ENCODE measurements at regions not wholly inside any gene's neighbourhood (a gene's known extent, or its start where the extent isn't known, plus 50 kb on each side); places are given as distances from the start of the nearest gene placed in this dataset.

- Histone ChIP-seq H3K9me3 (no peaks in the 10 kb centered on the region), H3K36me3 (no peaks in the 10 kb centered on the region), H3K4me1 (no peaks in the 10 kb centered on the region), H3K27me3 (no peaks in the 10 kb centered on the region), H3K4me3 (no peak overlapping the region), H3K27ac (no peak overlapping the region)
- no peak for TF ChIP-seq POLR2AphosphoS5 (IDR thresholded peaks at IDR 0.05; ENCODE audit: insufficient read depth in 1 of 2, low read depth in 1 of 2)
- no peak for TF ChIP-seq POLR2A (IDR thresholded peaks at IDR 0.05)
- TF ChIP-seq, protein P1, sequence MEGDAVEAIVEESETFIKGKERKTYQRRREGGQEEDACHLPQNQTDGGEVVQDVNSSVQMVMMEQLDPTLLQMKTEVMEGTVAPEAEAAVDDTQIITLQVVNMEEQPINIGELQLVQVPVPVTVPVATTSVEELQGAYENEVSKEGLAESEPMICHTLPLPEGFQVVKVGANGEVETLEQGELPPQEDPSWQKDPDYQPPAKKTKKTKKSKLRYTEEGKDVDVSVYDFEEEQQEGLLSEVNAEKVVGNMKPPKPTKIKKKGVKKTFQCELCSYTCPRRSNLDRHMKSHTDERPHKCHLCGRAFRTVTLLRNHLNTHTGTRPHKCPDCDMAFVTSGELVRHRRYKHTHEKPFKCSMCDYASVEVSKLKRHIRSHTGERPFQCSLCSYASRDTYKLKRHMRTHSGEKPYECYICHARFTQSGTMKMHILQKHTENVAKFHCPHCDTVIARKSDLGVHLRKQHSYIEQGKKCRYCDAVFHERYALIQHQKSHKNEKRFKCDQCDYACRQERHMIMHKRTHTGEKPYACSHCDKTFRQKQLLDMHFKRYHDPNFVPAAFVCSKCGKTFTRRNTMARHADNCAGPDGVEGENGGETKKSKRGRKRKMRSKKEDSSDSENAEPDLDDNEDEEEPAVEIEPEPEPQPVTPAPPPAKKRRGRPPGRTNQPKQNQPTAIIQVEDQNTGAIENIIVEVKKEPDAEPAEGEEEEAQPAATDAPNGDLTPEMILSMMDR (IDR thresholded peaks at IDR 0.05), result no peak
- DNase-seq (ENCODE audit: extremely low spot score in 2 of 2), result no peak
- intact Hi-C loops (cut with DNase I), result no loop called here
Measured at GRCh38 chr3:16693820-16694219, 88.6 kb upstream of the DAZL start.

DNA sequence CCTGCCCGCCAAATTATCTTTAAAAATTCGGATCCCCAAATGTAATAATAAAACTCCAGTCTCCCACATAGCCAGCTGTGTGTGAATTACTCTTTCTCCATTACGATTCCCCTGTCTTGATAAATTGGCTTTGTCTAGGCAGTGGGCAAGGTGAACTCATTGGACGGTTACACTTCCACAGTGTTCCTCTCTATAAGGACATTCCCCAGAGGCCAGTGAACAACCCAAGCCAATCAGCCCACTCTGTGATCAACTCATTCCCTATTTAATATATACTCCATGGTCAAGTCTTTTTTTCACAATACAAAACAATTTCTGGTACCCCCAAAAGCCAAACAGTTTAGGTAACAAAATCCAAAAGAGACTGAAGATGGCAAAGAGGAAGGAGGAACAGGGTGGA lies 90.5 kb upstream of the DAZL start:
- Histone ChIP-seq H3K4me3 (no peak overlapping the region), H3K27ac (no peak overlapping the region), H3K4me1 (no peaks in the 10 kb centered on the region), H3K27me3 (no peaks in the 10 kb centered on the region), H3K9me3 (no peaks in the 10 kb centered on the region), H3K36me3 (no peaks in the 10 kb centered on the region)
- intact Hi-C loops (cut with DNase I), result no loop called here
- TF ChIP-seq, protein P1 (IDR thresholded peaks at IDR 0.05), result no peak
- TF ChIP-seq POLR2A (IDR thresholded peaks at IDR 0.05) (no peak), POLR2AphosphoS5 (IDR thresholded peaks at IDR 0.05; ENCODE audit: insufficient read depth in 1 of 2, low read depth in 1 of 2) (no peak)
- DNase-seq (ENCODE audit: extremely low spot score in 2 of 2), result no peak

GRCh38 chr3:16697443-16698147 lies 92.4 kb upstream of the DAZL start:
- no peak for DNase-seq (ENCODE audit: extremely low spot score in 2 of 2)
- TF ChIP-seq, protein P1 (IDR thresholded peaks at IDR 0.05), result no peak
- no peak for TF ChIP-seq POLR2A (IDR thresholded peaks at IDR 0.05)
- TF ChIP-seq POLR2AphosphoS5 (IDR thresholded peaks at IDR 0.05; ENCODE audit: insufficient read depth in 1 of 2, low read depth in 1 of 2), result no peak

GRCh38 chr3:16700651-16701050 lies 95.4 kb upstream of the DAZL start:
- Histone ChIP-seq H3K4me1 (no peaks in the 10 kb centered on the region), H3K4me3 (no peak overlapping the region), H3K36me3 (no peaks in the 10 kb centered on the region), H3K27ac (no peak overlapping the region), H3K27me3 (no peaks in the 10 kb centered on the region), H3K9me3 (no peaks in the 10 kb centered on the region)
- TF ChIP-seq, protein P1 (IDR thresholded peaks at IDR 0.05), result no peak
- TF ChIP-seq POLR2A (IDR thresholded peaks at IDR 0.05), result no peak
- TF ChIP-seq POLR2AphosphoS5 (IDR thresholded peaks at IDR 0.05; ENCODE audit: insufficient read depth in 1 of 2, low read depth in 1 of 2), result no peak
- intact Hi-C loops (cut with DNase I), result no loop called here
- DNase-seq (ENCODE audit: extremely low spot score in 2 of 2), result no peak

More at GRCh38 chr3:16697443-16698147, 92.4 kb upstream of the DAZL start:
- Histone ChIP-seq H3K27ac (no peak overlapping the region), H3K36me3 (no peaks in the 10 kb centered on the region), H3K9me3 (no peaks in the 10 kb centered on the region), H3K4me1 (no peaks in the 10 kb centered on the region), H3K27me3 (no peaks in the 10 kb centered on the region), H3K4me3 (no peak overlapping the region)
- intact Hi-C loops (cut with DNase I), result no loop called here

GRCh38 chr3:16704941-16705340 lies 99.7 kb upstream of the DAZL start:
- H3K27me3 ChIP-seq, result no peaks in the 10 kb centered on the region
- H3K36me3 ChIP-seq, result no peaks in the 10 kb centered on the region
- H3K4me1 ChIP-seq, result no peaks in the 10 kb centered on the region
- no peak overlapping the region for H3K27ac ChIP-seq
- TF ChIP-seq POLR2AphosphoS5 (IDR thresholded peaks at IDR 0.05; ENCODE audit: insufficient read depth in 1 of 2, low read depth in 1 of 2), result no peak
- TF ChIP-seq POLR2A (IDR thresholded peaks at IDR 0.05), result no peak
- TF ChIP-seq, protein P1 (IDR thresholded peaks at IDR 0.05), result no peak
- H3K9me3 ChIP-seq, result no peaks in the 10 kb centered on the region
- no peak overlapping the region for H3K4me3 ChIP-seq
- DNase-seq (ENCODE audit: extremely low spot score in 2 of 2), result no peak
- intact Hi-C loops (cut with DNase I), result no loop called here

Data from vagina (tissue), 2 donors.